ENCODE measurements at regions not wholly inside any gene's neighbourhood (a gene's known extent, or its start where the extent isn't known, plus 50 kb on each side); places are given as distances from the start of the nearest gene placed in this dataset.
"Not testable (repeated sequence)": the region's sequence is repeated elsewhere in the genome, so short reads cannot be mapped to it uniquely, and the experiment has no call there.

DNA sequence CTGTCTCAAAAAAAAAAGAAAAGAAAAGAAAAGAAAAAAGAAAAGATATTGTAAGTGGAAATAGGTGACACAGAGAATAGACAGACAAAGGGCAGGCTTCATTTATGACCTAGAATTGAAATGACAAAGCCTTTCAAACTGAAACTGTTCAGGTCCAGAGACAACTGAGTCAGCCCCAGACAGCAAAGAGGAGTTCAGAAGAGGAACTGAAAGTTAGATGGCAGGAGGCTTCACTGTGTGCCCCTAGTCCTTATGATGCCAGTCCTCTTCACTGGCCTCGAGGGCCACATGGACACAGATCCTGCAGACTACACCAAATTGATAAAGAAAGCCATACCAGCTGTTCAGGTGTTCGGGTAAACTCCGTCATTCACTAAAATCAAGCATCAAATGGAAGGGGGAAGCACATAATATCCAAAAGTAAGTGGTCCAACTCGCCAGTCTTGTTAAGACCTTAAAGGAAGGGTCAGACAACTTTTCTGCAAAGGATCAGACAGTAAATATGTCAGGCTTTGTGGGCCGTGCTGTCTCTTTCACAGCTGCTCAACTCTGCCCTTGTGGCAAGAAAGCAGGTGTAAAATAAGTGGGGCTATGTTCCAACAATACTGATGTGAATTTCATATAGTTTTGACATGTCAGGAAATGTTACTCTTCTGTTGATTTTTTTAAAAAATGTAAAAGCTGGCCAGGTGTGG lies 231.9 kb upstream of the MGAT5 start:
- DNase-seq (ENCODE audit: low read depth) = no peak

DNA sequence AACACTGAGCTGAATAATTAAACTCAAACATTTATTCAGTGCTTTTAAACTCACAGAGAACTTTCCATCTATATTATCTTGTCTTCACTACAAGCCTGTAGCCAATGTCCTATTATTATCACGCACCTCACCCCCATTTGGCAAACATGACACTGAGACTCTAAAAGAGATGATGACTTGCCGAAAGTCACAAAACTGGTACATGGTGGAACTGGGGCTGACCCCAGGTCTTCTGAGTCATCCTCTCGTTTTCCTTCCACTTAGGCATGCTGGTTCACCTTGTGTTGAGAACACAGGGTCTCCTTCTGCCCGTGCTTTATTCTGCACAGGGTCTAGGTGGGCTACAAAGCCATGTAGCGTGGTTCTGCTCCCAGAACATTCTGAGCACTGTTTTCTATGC lies 230.0 kb upstream of the MGAT5 start:
- DNase-seq (ENCODE audit: low read depth) = no peak

GRCh38 chr2:134027980-134028379 lies 225.9 kb upstream of the MGAT5 start:
- no peak for DNase-seq (ENCODE audit: low read depth)

- DNase-seq (ENCODE audit: low read depth) = no peak
These were observed 224.5 kb upstream of the MGAT5 start for GRCh38 chr2:134029418-134029817.

DNA sequence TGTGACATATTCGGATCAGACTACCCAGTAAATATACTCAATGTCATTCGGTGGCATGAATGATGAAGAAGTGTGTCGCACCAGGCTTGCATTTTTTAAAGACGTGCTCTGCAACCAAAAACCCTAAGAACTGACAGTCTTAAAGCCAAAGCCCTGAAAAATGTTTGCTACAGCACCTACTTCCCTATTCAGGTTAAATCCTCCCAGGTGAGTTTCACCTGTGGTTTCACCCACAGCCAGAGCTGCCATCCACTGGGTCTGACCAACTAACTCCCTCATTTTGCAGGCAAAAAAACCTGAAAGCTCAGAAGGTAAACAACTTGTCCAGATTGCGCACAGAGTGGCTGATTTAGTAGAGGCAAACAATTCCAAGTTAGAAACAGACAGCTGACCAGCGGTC lies 222.3 kb upstream of the MGAT5 start:
- no peak for DNase-seq (ENCODE audit: low read depth)

- DNase-seq (ENCODE audit: low read depth) = no peak
These were observed 218.1 kb upstream of the MGAT5 start for GRCh38 chr2:134035605-134036370.

- DNase-seq (ENCODE audit: low read depth) = no peak
These were observed 213.8 kb upstream of the MGAT5 start for GRCh38 chr2:134039912-134040581.

DNA sequence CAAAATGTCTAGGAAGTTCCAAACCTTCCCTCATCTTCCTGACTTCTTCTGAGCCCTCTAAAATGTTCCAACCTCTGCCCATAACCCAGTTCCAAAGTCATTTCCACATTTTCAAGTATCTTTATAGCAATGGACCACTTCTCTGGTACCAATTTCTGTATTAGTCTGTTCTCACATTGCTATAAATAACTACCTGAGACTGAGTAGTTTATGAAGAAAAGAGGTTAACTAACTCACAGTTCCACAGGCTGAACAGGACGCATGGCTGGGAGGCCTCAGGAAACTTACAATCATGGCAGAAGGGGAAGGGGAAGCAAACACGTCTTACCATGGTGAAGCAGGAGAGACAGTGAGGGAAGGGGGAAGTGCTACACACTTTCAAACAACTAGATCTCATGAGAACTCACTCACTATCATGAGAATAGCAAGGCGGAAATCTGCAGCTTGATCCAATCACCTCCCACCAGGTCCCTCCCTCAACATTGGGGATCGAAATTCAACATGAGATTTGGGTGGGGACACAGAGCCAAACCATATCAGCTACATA lies 213.2 kb upstream of the MGAT5 start:
- DNase-seq (ENCODE audit: low read depth) = not testable (repeated sequence)

- DNase-seq (ENCODE audit: low read depth) = no peak
These were observed 212.0 kb upstream of the MGAT5 start for GRCh38 chr2:134041877-134042276.

- not testable (repeated sequence) for DNase-seq (ENCODE audit: low read depth)
These were observed 210.8 kb upstream of the MGAT5 start for GRCh38 chr2:134043028-134043427.

DNA sequence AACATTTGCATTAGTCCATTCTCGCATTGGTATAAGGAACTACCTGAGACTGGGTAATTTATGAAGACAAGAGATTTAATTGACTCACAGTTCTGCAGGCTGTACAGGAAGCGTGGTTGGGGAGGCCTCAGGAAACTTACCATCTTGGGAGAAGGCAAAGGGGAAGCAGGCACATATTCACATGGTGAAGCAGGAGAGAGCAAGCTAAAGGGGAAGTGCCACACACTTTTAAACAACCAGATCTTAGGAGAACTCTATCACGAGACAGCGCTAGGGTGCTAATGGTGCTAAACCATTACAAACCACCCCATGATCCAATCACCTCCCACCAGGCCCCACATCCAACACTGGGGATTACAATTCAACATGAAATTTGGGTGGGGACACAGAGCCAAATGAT lies 201.7 kb upstream of the MGAT5 start:
- DNase-seq (ENCODE audit: low read depth) = no peak

- no peak for DNase-seq (ENCODE audit: low read depth)
These were observed 197.7 kb upstream of the MGAT5 start for GRCh38 chr2:134056173-134056572.

DNA sequence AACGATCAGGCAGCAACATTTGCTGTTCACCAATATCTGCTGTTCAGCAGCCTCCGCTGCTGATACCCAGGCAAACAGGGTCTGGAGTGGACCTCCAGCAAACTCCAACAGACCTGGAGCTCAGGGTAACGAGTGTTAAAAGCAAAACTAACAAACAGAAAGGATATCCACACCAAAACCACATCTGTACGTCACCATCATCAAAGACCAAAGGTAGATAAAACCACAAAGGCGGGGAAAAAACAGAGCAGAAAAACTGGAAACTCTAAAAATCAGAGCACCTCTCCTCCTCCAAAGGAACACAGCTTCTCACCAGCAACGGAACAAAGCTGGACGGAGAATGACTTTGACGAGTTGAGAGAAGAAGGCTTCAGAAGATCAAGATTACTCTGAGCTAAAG lies 192.8 kb upstream of the MGAT5 start:
- not testable (repeated sequence) for DNase-seq (ENCODE audit: low read depth)

- DNase-seq (ENCODE audit: low read depth) = not testable (repeated sequence)
These were observed 191.6 kb upstream of the MGAT5 start for GRCh38 chr2:134062235-134062634.

- DNase-seq (ENCODE audit: low read depth) = not testable (repeated sequence)
These were observed 190.0 kb upstream of the MGAT5 start for GRCh38 chr2:134063916-134064315.

DNA sequence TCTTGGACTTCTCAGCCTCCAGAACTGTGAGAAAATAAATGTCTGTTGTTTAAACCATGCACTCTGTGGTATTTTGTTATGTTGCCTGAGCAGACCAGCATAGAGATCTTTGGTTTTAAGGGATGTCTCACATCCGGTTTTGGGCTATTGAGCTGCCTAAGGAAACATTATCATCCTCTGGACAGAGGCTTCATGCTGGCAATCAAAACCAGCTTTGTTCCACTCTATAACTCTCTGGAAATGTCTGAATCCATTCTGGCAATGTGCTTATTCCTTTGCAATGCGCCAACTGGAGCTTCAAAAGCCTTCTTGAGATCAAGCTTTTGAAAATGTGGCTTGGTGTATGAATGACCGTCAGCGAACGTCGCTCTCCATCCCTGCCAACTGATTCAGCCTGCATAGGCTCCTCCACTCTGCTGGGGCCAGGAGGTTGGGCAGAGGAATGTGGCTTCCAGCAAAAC lies 183.6 kb upstream of the MGAT5 start:
- peak; percentile 35 for DNase-seq (ENCODE audit: low read depth)

GRCh38 chr2:134072341-134072740 lies 181.5 kb upstream of the MGAT5 start:
- no peak for DNase-seq (ENCODE audit: low read depth)

- no peak for DNase-seq (ENCODE audit: low read depth)
These were observed 180.8 kb upstream of the MGAT5 start for GRCh38 chr2:134073023-134073422.

DNA sequence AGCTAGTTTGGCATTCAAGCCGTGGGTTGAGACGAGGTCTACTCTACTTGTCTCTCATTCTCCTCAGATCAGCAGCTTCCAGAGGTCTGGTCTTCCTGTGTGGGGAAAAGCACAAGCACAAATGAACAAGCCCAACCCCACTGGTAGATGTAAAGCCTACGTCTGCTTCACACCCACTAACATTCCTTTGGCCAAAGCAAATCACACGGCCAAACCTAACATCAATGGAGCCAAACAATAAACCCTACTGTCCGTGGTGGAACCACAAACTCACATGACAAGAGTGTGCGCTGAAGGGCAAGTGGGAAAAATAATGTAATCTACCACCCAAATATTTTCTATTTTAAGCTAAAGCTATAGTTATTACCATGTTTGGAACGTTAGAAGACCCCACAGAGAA lies 179.3 kb upstream of the MGAT5 start:
- DNase-seq (ENCODE audit: low read depth) = no peak

GRCh38 chr2:134075204-134075603 lies 178.7 kb upstream of the MGAT5 start:
- no peak for DNase-seq (ENCODE audit: low read depth)

- DNase-seq (ENCODE audit: low read depth) = no peak
These were observed 175.5 kb upstream of the MGAT5 start for GRCh38 chr2:134078354-134078753.

DNA sequence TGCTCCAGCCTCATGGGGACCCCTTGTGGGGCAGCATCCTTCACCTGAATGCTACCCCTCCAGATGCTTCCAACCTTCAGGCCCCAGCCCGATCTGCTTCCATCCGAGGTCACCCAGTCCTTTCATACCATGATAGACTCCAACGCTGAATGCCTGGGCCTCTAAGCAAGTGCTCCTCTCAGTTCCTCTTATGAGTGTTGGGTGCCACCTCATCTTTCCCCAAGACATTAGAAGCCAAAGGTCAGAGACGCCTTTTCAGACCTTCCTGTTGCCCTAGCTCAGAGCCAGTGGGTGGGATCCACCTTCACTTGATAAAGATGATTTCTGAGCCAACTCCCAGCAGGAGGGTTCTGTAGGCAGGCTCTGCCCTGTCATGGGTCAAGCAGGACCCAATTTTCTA lies 174.5 kb upstream of the MGAT5 start:
- no peak for DNase-seq (ENCODE audit: low read depth)

All from stromal cell of bone marrow (primary cell).